ENCODE measurements at regions not wholly inside any gene's neighbourhood (a gene's known extent, or its start where the extent isn't known, plus 50 kb on each side); places are given as distances from the start of the nearest gene placed in this dataset.

GRCh38 chrX:26070882-26071281 is 67.3 kb upstream of the MAGEB18 start (continued):
- TF ChIP-seq ZSCAN18 (CRISPR knock-in tag; IDR thresholded peaks at IDR 0.05) (no peak), OVOL2 (CRISPR knock-in tag; IDR thresholded peaks at IDR 0.05; ENCODE audit: borderline replicate concordance) (no peak), SP1 (CRISPR knock-in tag; conservative IDR thresholded peaks at IDR 0.05) (no peak), CBFB (CRISPR knock-in tag; IDR thresholded peaks at IDR 0.05; ENCODE audit: low read depth) (no peak)
- TF ChIP-seq, protein P1, sequence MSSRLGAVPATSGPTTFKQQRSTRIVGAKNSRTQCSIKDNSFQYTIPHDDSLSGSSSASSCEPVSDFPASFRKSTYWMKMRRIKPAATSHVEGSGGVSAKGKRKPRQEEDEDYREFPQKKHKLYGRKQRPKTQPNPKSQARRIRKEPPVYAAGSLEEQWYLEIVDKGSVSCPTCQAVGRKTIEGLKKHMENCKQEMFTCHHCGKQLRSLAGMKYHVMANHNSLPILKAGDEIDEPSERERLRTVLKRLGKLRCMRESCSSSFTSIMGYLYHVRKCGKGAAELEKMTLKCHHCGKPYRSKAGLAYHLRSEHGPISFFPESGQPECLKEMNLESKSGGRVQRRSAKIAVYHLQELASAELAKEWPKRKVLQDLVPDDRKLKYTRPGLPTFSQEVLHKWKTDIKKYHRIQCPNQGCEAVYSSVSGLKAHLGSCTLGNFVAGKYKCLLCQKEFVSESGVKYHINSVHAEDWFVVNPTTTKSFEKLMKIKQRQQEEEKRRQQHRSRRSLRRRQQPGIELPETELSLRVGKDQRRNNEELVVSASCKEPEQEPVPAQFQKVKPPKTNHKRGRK (CRISPR knock-in tag; IDR thresholded peaks at IDR 0.05; ENCODE audit: borderline replicate concordance), result no peak

- CTCF ChIA-PET, result no interaction called here
Measured at GRCh38 chrX:26071618-26072017, 66.5 kb upstream of the MAGEB18 start.

DNA sequence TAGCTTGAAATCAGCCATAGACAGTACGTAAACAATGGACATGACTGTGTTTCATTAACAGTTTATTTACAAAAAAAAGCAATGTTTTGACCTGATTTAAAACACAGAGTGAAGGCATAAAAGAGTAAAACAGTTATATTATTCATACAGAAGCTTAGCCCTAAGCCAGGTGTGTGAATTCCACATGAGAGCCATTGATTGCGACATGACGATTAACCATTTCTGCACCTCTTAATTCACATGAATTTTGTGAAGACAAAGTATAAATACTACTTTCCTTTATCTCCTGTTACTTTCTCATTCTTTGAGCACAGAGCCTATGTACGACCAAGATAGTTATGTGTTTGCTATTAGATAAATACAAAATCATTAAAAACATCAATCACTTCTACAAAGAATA is 55.0 kb upstream of the MAGEB18 start:
- TF ChIP-seq CBFB (CRISPR knock-in tag; IDR thresholded peaks at IDR 0.05; ENCODE audit: low read depth), result no peak
- H3K9me3 Mint-ChIP-seq, result no peaks in the 10 kb centered on the region

More at GRCh38 chrX:26071618-26072017, 66.5 kb upstream of the MAGEB18 start:
- no peak overlapping the region for H3K4me3 Mint-ChIP-seq
- no peaks in the 10 kb centered on the region for H3K4me1 Mint-ChIP-seq
- no peak overlapping the region for H3K27ac Mint-ChIP-seq
- TF ChIP-seq, protein P2, sequence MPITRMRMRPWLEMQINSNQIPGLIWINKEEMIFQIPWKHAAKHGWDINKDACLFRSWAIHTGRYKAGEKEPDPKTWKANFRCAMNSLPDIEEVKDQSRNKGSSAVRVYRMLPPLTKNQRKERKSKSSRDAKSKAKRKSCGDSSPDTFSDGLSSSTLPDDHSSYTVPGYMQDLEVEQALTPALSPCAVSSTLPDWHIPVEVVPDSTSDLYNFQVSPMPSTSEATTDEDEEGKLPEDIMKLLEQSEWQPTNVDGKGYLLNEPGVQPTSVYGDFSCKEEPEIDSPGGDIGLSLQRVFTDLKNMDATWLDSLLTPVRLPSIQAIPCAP (CRISPR knock-in tag; IDR thresholded peaks at IDR 0.05), result no peak
- TF ChIP-seq, protein P3, sequence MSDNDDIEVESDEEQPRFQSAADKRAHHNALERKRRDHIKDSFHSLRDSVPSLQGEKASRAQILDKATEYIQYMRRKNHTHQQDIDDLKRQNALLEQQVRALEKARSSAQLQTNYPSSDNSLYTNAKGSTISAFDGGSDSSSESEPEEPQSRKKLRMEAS (CRISPR knock-in tag; IDR thresholded peaks at IDR 0.05), result no peak
- DNase-seq (ENCODE audit: low spot score), result no peak
- POLR2A ChIA-PET, result no interaction called here
- ATAC-seq, result no peak
- H3K9me3 Mint-ChIP-seq, result no peaks in the 10 kb centered on the region
- H3K36me3 Mint-ChIP-seq, result no peaks in the 10 kb centered on the region
- no peaks in the 10 kb centered on the region for H3K27me3 Mint-ChIP-seq (ENCODE audit: low read depth)

More for the DNA sequence above, 55.0 kb upstream of the MAGEB18 start:
- H3K4me1 Mint-ChIP-seq, result no peaks in the 10 kb centered on the region
- no peak overlapping the region for H3K4me3 Mint-ChIP-seq
- no peak overlapping the region for H3K27ac Mint-ChIP-seq
- no peak for ATAC-seq
- no peaks in the 10 kb centered on the region for H3K27me3 Mint-ChIP-seq (ENCODE audit: low read depth)
- no peak for DNase-seq (ENCODE audit: low spot score)
- ChIA-PET POLR2A (no interaction called here), CTCF (no interaction called here)
- H3K36me3 Mint-ChIP-seq, result no peaks in the 10 kb centered on the region
